ENCODE measurements at regions not wholly inside any gene's neighbourhood (a gene's known extent, or its start where the extent isn't known, plus 50 kb on each side); places are given as distances from the start of the nearest gene placed in this dataset.

GRCh38 chr5:98498028-98498427 lies 275.4 kb upstream of the RGMB start:
- no peak for TF ChIP-seq CTCF (conservative IDR thresholded peaks at IDR 0.05)
- Mint-ChIP-seq H3K27me3 (no peaks in the 10 kb centered on the region), H3K9me3 (peaks cover 10% of the 10 kb centered on the region), H3K36me3 (no peaks in the 10 kb centered on the region), H3K4me3 (no peak overlapping the region), H3K4me1 (ENCODE audit: unreplicated experiment) (no peaks in the 10 kb centered on the region), H3K27ac (no peak overlapping the region)
- no peak for DNase-seq (ENCODE audit: extremely low spot score, unreplicated experiment)

GRCh38 chr5:98499892-98500291 lies 273.6 kb upstream of the RGMB start:
- H3K9me3 Mint-ChIP-seq: no peaks in the 10 kb centered on the region
- no peak for TF ChIP-seq CTCF (conservative IDR thresholded peaks at IDR 0.05)
- DNase-seq (ENCODE audit: extremely low spot score, unreplicated experiment): no peak
- H3K27me3 Mint-ChIP-seq: no peaks in the 10 kb centered on the region
- H3K4me3 Mint-ChIP-seq: no peak overlapping the region
- H3K36me3 Mint-ChIP-seq: no peaks in the 10 kb centered on the region
- no peaks in the 10 kb centered on the region for H3K4me1 Mint-ChIP-seq (ENCODE audit: unreplicated experiment)
- H3K27ac Mint-ChIP-seq: no peak overlapping the region

- no peak overlapping the region for H3K27ac Mint-ChIP-seq
- no peaks in the 10 kb centered on the region for H3K4me1 Mint-ChIP-seq (ENCODE audit: unreplicated experiment)
- DNase-seq (ENCODE audit: extremely low spot score, unreplicated experiment): no peak
- no peak for TF ChIP-seq CTCF (conservative IDR thresholded peaks at IDR 0.05)
- H3K36me3 Mint-ChIP-seq: no peaks in the 10 kb centered on the region
- no peaks in the 10 kb centered on the region for H3K9me3 Mint-ChIP-seq
- H3K4me3 Mint-ChIP-seq: no peak overlapping the region
- H3K27me3 Mint-ChIP-seq: no peaks in the 10 kb centered on the region
Measured at GRCh38 chr5:98500811-98501210, 272.7 kb upstream of the RGMB start.

- H3K4me1 Mint-ChIP-seq (ENCODE audit: unreplicated experiment): no peaks in the 10 kb centered on the region
- H3K27ac Mint-ChIP-seq: no peak overlapping the region
- no peaks in the 10 kb centered on the region for H3K9me3 Mint-ChIP-seq
- TF ChIP-seq CTCF (conservative IDR thresholded peaks at IDR 0.05): no peak
- H3K4me3 Mint-ChIP-seq: no peak overlapping the region
- no peaks in the 10 kb centered on the region for H3K27me3 Mint-ChIP-seq
- no peaks in the 10 kb centered on the region for H3K36me3 Mint-ChIP-seq
- no peak for DNase-seq (ENCODE audit: extremely low spot score, unreplicated experiment)
Measured at GRCh38 chr5:98503616-98504015, 269.8 kb upstream of the RGMB start.

GRCh38 chr5:98504505-98504904 lies 269.0 kb upstream of the RGMB start:
- Mint-ChIP-seq H3K4me1 (ENCODE audit: unreplicated experiment) (peaks cover 5% of the 10 kb centered on the region), H3K27me3 (no peaks in the 10 kb centered on the region), H3K27ac (no peak overlapping the region), H3K36me3 (no peaks in the 10 kb centered on the region), H3K9me3 (no peaks in the 10 kb centered on the region), H3K4me3 (no peak overlapping the region)
- no peak for DNase-seq (ENCODE audit: extremely low spot score, unreplicated experiment)
- TF ChIP-seq CTCF (conservative IDR thresholded peaks at IDR 0.05): no peak
